ENCODE measurements at regions not wholly inside any gene's neighbourhood (a gene's known extent, or its start where the extent isn't known, plus 50 kb on each side); places are given as distances from the start of the nearest gene placed in this dataset.

- ChIA-PET POLR2A (no interaction called here), RAD21 (ENCODE audit: low non-redundant PET in 1 of 2, low total read pairs in 2 of 2, uncharacterized antibody in 2 of 2, unreplicated experiment in 2 of 2) (no interaction called here), CTCF (no interaction called here)
- Histone ChIP-seq H4K20me1 (ENCODE audit: insufficient read depth) (no peaks in the 10 kb centered on the region), H3K36me3 (ENCODE audit: control insufficient read depth in 1 of 2, insufficient read depth in 2 of 2, low read length in 2 of 2) (no peaks in the 10 kb centered on the region), H3K79me2 (ENCODE audit: insufficient read depth, low read length) (no peaks in the 10 kb centered on the region), H3K9me3 (ENCODE audit: control insufficient read depth in 1 of 2, insufficient read depth in 1 of 2, low read depth in 1 of 2, low read length in 2 of 2) (no peaks in the 10 kb centered on the region), H3K27ac (ENCODE audit: low read depth, low read length) (no peak overlapping the region), H3K4me2 (ENCODE audit: low read length) (no peak overlapping the region), H3K9ac (ENCODE audit: low read length) (no peak overlapping the region), H3K27me3 (ENCODE audit: insufficient read depth, low read length) (no peaks in the 10 kb centered on the region), H3K4me1 (ENCODE audit: control insufficient read depth in 1 of 2, insufficient read depth in 2 of 2, low read length in 2 of 2) (peaks cover 4 to 5% of the 10 kb centered on the region in 2 experiments; a peak in 2 of 4 replicates), H3K4me3 (replicated peaks in 1 of 2; ENCODE audit: low read depth in 1 of 2, low read length in 2 of 2) (no peak overlapping the region), H3K9me2 (ENCODE audit: insufficient read depth) (no peaks in the 10 kb centered on the region), H2AFZ (ENCODE audit: low read depth, low read length, poor library complexity, severe bottlenecking) (no peak overlapping the region)
- TF ChIP-seq ATF3 (IDR thresholded peaks at IDR 0.05) (no peak), RAD21 (IDR thresholded peaks at IDR 0.05; ENCODE audit: low read depth) (no peak), SRF (IDR thresholded peaks at IDR 0.05; ENCODE audit: low read depth) (no peak), ELF1 (IDR thresholded peaks at IDR 0.05; ENCODE audit: borderline replicate concordance, low read depth) (no peak), EZH2 (IDR thresholded peaks at IDR 0.05) (no peak), POLR2AphosphoS5 (IDR thresholded peaks at IDR 0.05; ENCODE audit: low read depth, low read length) (no peak), CTCF (IDR thresholded peaks at IDR 0.05 in 2 of 3, conservative IDR thresholded peaks at IDR 0.05 in 1 of 3; ENCODE audit: borderline replicate concordance in 1 of 3, insufficient read depth in 1 of 3, low read depth in 2 of 3, low read length in 2 of 3) (no peak), SP1 (IDR thresholded peaks at IDR 0.05; ENCODE audit: low read depth) (no peak), POLR2A (IDR thresholded peaks at IDR 0.05; ENCODE audit: borderline replicate concordance, extremely low read depth, insufficient read depth, insufficient read length) (no peak), YY1 (IDR thresholded peaks at IDR 0.05; ENCODE audit: extremely low read depth, insufficient replicate concordance, low read depth, low read length) (no peak), JUND (IDR thresholded peaks at IDR 0.05) (no peak), ZNF274 (IDR thresholded peaks at IDR 0.05; ENCODE audit: low read depth, low read length) (no peak), CEBPB (IDR thresholded peaks at IDR 0.05; ENCODE audit: low read depth) (no peak), REST (IDR thresholded peaks at IDR 0.05; ENCODE audit: low read depth) (no peak), FOSL1 (IDR thresholded peaks at IDR 0.05; ENCODE audit: low read depth) (no peak), ZFX (IDR thresholded peaks at IDR 0.05) (no peak), EGR1 (IDR thresholded peaks at IDR 0.05; ENCODE audit: low read depth) (no peak), SIN3A (IDR thresholded peaks at IDR 0.05; ENCODE audit: low read depth) (no peak), EZH2phosphoT487 (IDR thresholded peaks at IDR 0.05; ENCODE audit: borderline replicate concordance) (no peak)
- TF ChIP-seq, protein P1, sequence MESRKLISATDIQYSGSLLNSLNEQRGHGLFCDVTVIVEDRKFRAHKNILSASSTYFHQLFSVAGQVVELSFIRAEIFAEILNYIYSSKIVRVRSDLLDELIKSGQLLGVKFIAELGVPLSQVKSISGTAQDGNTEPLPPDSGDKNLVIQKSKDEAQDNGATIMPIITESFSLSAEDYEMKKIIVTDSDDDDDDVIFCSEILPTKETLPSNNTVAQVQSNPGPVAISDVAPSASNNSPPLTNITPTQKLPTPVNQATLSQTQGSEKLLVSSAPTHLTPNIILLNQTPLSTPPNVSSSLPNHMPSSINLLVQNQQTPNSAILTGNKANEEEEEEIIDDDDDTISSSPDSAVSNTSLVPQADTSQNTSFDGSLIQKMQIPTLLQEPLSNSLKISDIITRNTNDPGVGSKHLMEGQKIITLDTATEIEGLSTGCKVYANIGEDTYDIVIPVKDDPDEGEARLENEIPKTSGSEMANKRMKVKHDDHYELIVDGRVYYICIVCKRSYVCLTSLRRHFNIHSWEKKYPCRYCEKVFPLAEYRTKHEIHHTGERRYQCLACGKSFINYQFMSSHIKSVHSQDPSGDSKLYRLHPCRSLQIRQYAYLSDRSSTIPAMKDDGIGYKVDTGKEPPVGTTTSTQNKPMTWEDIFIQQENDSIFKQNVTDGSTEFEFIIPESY (IDR thresholded peaks at IDR 0.05; ENCODE audit: extremely low read depth, insufficient replicate concordance, low read length): no peak
- intact Hi-C loops (cut with micrococcal nuclease): no loop called here
- DNase-seq (ENCODE audit: low read depth, low spot score) (no peak), ATAC-seq (no peak)
- BruUV-seq (replicated peaks): no TSS peak
These were observed 101.6 kb upstream of the ARHGEF3 start for GRCh38 chr3:56903231-56903782.

All from HCT116 (cell line).